HepG2 (cell line): ENCODE measurements at regions not wholly inside any gene's neighbourhood (a gene's known extent, or its start where the extent isn't known, plus 50 kb on each side); places are given as distances from the start of the nearest gene placed in this dataset.

Experiments
- ATAC-seq: fragments of 200-7000 bp; cut with Tn5 transposase; 3 replicates; pipeline ENCODE4 v1.9.1; 2020; ENCODE audit warnings: mild to moderate bottlenecking, moderate library complexity
- BruUV-seq: library from RNA; stranded (reverse); fragments of 400-500 nt; replicated peaks from 2 replicates; lab custom pipeline; 2021; lab: Mats Ljungman, UMichigan
- CTCF ChIA-PET: fragments of 300-600 bp; formaldehyde crosslinking; extraction: SDS; loops from one replicate; lab custom pipeline; 2021; ENCODE audit warnings: low total read pairs, inconsistent platforms, low intra/inter-chr PET ratio; lab: Yijun Ruan, JAX
- POLR2A ChIA-PET: fragments of 350-600 bp; sonication (Branson Sonifier 250); formaldehyde crosslinking; loops from one replicate; lab custom pipeline; 2020; ENCODE audit warnings: antibody characterized with exemption, inconsistent platforms; lab: Yijun Ruan, JAX
- DNase-seq: peaks from one replicate; pipeline ENCODE4 v3.0.0-alpha.2; 2015; ENCODE audit warnings: low spot score
- FAIRE-seq: peaks from 3 replicates; lab custom pipeline; 2011; peaks lifted over from hg19 to GRCh38; lab: Jason Lieb, UNC
- H2AFZ ChIP-seq: one replicate; pipeline ENCODE4 v1.6.1; 2011; ENCODE audit warnings: low read length, inconsistent platforms
- H3K27ac ChIP-seq: fragments of 300-600 bp; 3 replicates; pipeline ENCODE4 v1.8.0; 2011; ENCODE audit warnings: mixed run types, mild to moderate bottlenecking, mixed read lengths, low read length, inconsistent platforms; ENCODE audit not compliant: insufficient read depth; ENCODE audit errors: extremely low read length
- H3K27me3 ChIP-seq, 2 experiments: fragments of 200-600 bp in 1 of 2; 2 replicates in 1 of 2; 3 replicates in 1 of 2; pipeline versions ENCODE4 v1.6.0 to v1.8.0; 2011; ENCODE audit warnings: low read length in 2 of 2, mild to moderate bottlenecking in 2 of 2, moderate library complexity in 2 of 2, inconsistent platforms in 1 of 2; ENCODE audit not compliant: insufficient read depth in 2 of 2, control insufficient read depth in 1 of 2
- H3K36me3 ChIP-seq, 2 experiments: fragments of 200-600 bp in 1 of 2; replicated peaks in 1 of 2; 2 replicates in 1 of 2; 3 replicates in 1 of 2; pipeline versions ENCODE4 v1.5.1 to v1.8.0; 2011; ENCODE audit warnings: low read length in 2 of 2, inconsistent platforms in 1 of 2; ENCODE audit not compliant: insufficient read depth in 2 of 2, control insufficient read depth in 1 of 2
- H3K4me1 ChIP-seq: 2 replicates; pipeline ENCODE4 v1.5.1; 2012; ENCODE audit warnings: low read length, inconsistent platforms; ENCODE audit not compliant: insufficient read depth
- H3K4me2 ChIP-seq: 2 replicates; pipeline ENCODE4 v1.6.0; 2011; ENCODE audit warnings: low read depth, low read length, inconsistent platforms
- H3K4me3 ChIP-seq, 3 experiments: fragments of 200-600 bp in 1 of 3; sonication (generic), shearing (Covaris generic) in 1 of 3; replicated peaks in 1 of 3; 2 replicates each; pipeline ENCODE4 v1.5.1; 2011 to 2016; ENCODE audit warnings: low read length in 3 of 3, inconsistent platforms in 2 of 3, low read depth in 2 of 3, mild to moderate bottlenecking in 2 of 3, control low read depth in 1 of 3, mixed read lengths in 1 of 3; ENCODE audit not compliant: insufficient read depth in 1 of 3
- H3K79me2 ChIP-seq: one replicate; pipeline ENCODE4 v1.6.1; 2011; ENCODE audit warnings: low read length, inconsistent platforms; ENCODE audit not compliant: insufficient read depth
- H3K9ac ChIP-seq: 2 replicates; pipeline ENCODE4 v1.6.0; 2011; ENCODE audit warnings: mild to moderate bottlenecking, low read depth, low read length, inconsistent platforms; ENCODE audit not compliant: insufficient read depth
- H3K9me3 ChIP-seq: 2 replicates; pipeline ENCODE4 v1.5.1; 2012; ENCODE audit warnings: mild to moderate bottlenecking, low read length
- H4K20me1 ChIP-seq: 2 replicates; pipeline ENCODE4 v1.6.0; 2011; ENCODE audit warnings: inconsistent platforms, mild to moderate bottlenecking, low read length, moderate library complexity; ENCODE audit not compliant: insufficient read depth
- ELF3 ChIP-seq: IDR thresholded peaks from 2 replicates; pipeline ENCODE4 v1.6.1; 2016; ENCODE audit warnings: missing genetic modification reagents, missing compliant biosample characterization
- KLF12 ChIP-seq: sonication (generic); formaldehyde crosslinking; IDR thresholded peaks from 2 replicates; pipeline ENCODE4 v1.4.0; 2020; ENCODE audit warnings: missing genetic modification reagents, borderline replicate concordance
- KMT2B ChIP-seq: IDR thresholded peaks from 2 replicates; pipeline ENCODE4 v1.6.1; 2016; ENCODE audit warnings: missing genetic modification reagents, missing compliant biosample characterization
- MYC ChIP-seq: sonication (generic); formaldehyde crosslinking; IDR thresholded peaks from 2 replicates; pipeline ENCODE4 v1.9.0; 2021; ENCODE audit warnings: missing genetic modification reagents, borderline replicate concordance
- NFE2L2 ChIP-seq: fragments of 150-350 bp; IDR thresholded peaks from 2 replicates; pipeline ENCODE4 v1.6.1; 2014; ENCODE audit warnings: low read length
- PHF21A ChIP-seq: sonication (generic); formaldehyde crosslinking; IDR thresholded peaks from 2 replicates; pipeline ENCODE4 v1.5.0; 2020; ENCODE audit warnings: mild to moderate bottlenecking, missing genetic modification reagents
- RXRA ChIP-seq: sonication (generic); formaldehyde crosslinking; IDR thresholded peaks from 2 replicates; pipeline ENCODE4 v1.5.1; 2020; ENCODE audit warnings: missing genetic modification reagents
- SMAD3 ChIP-seq: sonication (generic); formaldehyde crosslinking; IDR thresholded peaks from 2 replicates; pipeline ENCODE4 v1.4.0; 2020; ENCODE audit warnings: missing genetic modification reagents
- STAT5B ChIP-seq: sonication (generic); formaldehyde crosslinking; IDR thresholded peaks from 2 replicates; pipeline ENCODE4 v1.4.0; 2020; ENCODE audit warnings: missing genetic modification reagents
- ZBTB1 ChIP-seq: sonication (generic); formaldehyde crosslinking; IDR thresholded peaks from 2 replicates; pipeline ENCODE4 v1.4.0; 2020; ENCODE audit warnings: missing genetic modification reagents, borderline replicate concordance
- ZNF180 ChIP-seq: sonication (generic); formaldehyde crosslinking; IDR thresholded peaks from 2 replicates; pipeline ENCODE4 v1.4.0; 2020; ENCODE audit warnings: low read depth, missing genetic modification reagents, borderline replicate concordance
- ZNF260 ChIP-seq: sonication (generic); formaldehyde crosslinking; IDR thresholded peaks from 2 replicates; pipeline ENCODE4 v1.4.0; 2020; ENCODE audit warnings: missing genetic modification reagents, low read depth, mild to moderate bottlenecking, borderline replicate concordance
- ZNF547 ChIP-seq: sonication (generic); formaldehyde crosslinking; IDR thresholded peaks from 2 replicates; pipeline ENCODE4 v1.5.1; 2020; ENCODE audit warnings: mild to moderate bottlenecking, missing genetic modification reagents
- ZNF577 ChIP-seq: sonication (generic); formaldehyde crosslinking; IDR thresholded peaks from 2 replicates; pipeline ENCODE4 v1.4.0; 2020; ENCODE audit warnings: mild to moderate bottlenecking, low read depth, missing genetic modification reagents, borderline replicate concordance
- ZNF678 ChIP-seq: sonication (generic); formaldehyde crosslinking; IDR thresholded peaks from 2 replicates; pipeline ENCODE4 v1.4.0; 2020; ENCODE audit warnings: mild to moderate bottlenecking, missing genetic modification reagents
- ZNF850 ChIP-seq: sonication (generic); formaldehyde crosslinking; conservative IDR thresholded peaks from 2 replicates; pipeline ENCODE4 v1.9.0; 2021; ENCODE audit warnings: mild to moderate bottlenecking, missing genetic modification reagents
- in situ Hi-C: cut with HindIII; loops from 2 replicates; pipeline ENCODE4 v1.10.0; 2017; ENCODE audit warnings: low pct_unique_long_range_greater_than_20kb; ENCODE audit not compliant: extremely low pct_ligation_motif_present
- intact Hi-C: fragments of 100-400 bp; cut with micrococcal nuclease; formaldehyde crosslinking; loops from one replicate; pipeline ENCODE4 v1.10.0; 2022; ENCODE audit not compliant: unreplicated experiment
- TF ChIP-seq, protein P1 (sequence below): IDR thresholded peaks from 2 replicates; pipeline ENCODE4 v1.6.1; 2016
- TF ChIP-seq, protein P2 (sequence below): IDR thresholded peaks from 2 replicates; pipeline ENCODE4 v1.6.1; 2016; ENCODE audit warnings: missing compliant biosample characterization, missing genetic modification reagents, borderline replicate concordance
- TF ChIP-seq, protein P3 (sequence below), 2 experiments: sonication (generic) in 1 of 2; formaldehyde crosslinking in 1 of 2; IDR thresholded peaks; 2 replicates each; pipeline versions ENCODE4 v1.4.0 to v1.6.1; 2016 to 2020; ENCODE audit warnings: borderline replicate concordance in 1 of 2, low read depth in 1 of 2, mild to moderate bottlenecking in 1 of 2, missing genetic modification reagents in 1 of 2

DNA sequence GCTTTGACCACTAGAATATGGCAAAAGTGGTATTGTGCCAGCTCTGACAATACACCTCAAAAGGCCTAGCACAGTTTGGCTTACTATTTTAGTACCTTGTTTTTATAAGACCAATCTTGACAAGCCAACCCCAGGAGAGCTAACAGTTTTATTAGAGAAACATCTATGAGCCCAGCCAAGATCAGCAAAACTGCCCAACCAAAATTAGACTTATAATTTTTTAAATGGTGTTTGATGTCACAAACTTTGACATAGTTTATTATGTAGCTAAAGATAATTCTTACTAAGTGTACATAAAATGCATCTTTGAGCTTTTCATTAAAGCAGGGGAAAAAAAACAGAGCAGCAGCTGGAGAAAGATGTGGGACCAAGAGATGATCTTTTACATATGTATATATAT, 537.5 kb downstream of the ZPLD1 start:
- CTCF ChIA-PET: no interaction called here
- POLR2A ChIA-PET: no interaction called here
- no peaks in the 10 kb centered on the region for H3K79me2 ChIP-seq
- no peaks in the 10 kb centered on the region for H4K20me1 ChIP-seq
- FAIRE-seq (no peak), DNase-seq (no peak), ATAC-seq (no peak)
- BruUV-seq: no TSS peak
- no peak overlapping the region for H2AFZ ChIP-seq
- no peak overlapping the region for H3K4me2 ChIP-seq
- in situ Hi-C loops: no loop called here
- H3K9me3 ChIP-seq: peaks cover 31% of the 10 kb centered on the region
- H3K36me3 ChIP-seq: no peaks in the 10 kb centered on the region
- no peaks in the 10 kb centered on the region for H3K4me1 ChIP-seq
- H3K27ac ChIP-seq: no peak overlapping the region
- no peak overlapping the region for H3K9ac ChIP-seq
- TF ChIP-seq MYC (CRISPR knock-in tag) (no peak), SMAD3 (CRISPR knock-in tag) (no peak), ZNF180 (no peak), NFE2L2 (no peak), ZNF577 (CRISPR knock-in tag) (no peak), ZNF850 (CRISPR knock-in tag) (no peak), ZNF547 (CRISPR knock-in tag) (no peak), KLF12 (CRISPR knock-in tag) (no peak), ZNF260 (CRISPR knock-in tag) (no peak), ELF3 (CRISPR knock-in tag) (no peak), PHF21A (CRISPR knock-in tag) (no peak), ZNF678 (no peak), RXRA (CRISPR knock-in tag) (no peak), KMT2B (no peak), STAT5B (no peak), ZBTB1 (no peak)
- TF ChIP-seq, protein P1, sequence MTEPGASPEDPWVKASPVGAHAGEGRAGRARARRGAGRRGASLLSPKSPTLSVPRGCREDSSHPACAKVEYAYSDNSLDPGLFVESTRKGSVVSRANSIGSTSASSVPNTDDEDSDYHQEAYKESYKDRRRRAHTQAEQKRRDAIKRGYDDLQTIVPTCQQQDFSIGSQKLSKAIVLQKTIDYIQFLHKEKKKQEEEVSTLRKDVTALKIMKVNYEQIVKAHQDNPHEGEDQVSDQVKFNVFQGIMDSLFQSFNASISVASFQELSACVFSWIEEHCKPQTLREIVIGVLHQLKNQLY (CRISPR knock-in tag): no peak
- TF ChIP-seq, protein P2, sequence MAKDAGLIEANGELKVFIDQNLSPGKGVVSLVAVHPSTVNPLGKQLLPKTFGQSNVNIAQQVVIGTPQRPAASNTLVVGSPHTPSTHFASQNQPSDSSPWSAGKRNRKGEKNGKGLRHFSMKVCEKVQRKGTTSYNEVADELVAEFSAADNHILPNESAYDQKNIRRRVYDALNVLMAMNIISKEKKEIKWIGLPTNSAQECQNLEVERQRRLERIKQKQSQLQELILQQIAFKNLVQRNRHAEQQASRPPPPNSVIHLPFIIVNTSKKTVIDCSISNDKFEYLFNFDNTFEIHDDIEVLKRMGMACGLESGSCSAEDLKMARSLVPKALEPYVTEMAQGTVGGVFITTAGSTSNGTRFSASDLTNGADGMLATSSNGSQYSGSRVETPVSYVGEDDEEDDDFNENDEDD: no peak
- TF ChIP-seq, protein P3, sequence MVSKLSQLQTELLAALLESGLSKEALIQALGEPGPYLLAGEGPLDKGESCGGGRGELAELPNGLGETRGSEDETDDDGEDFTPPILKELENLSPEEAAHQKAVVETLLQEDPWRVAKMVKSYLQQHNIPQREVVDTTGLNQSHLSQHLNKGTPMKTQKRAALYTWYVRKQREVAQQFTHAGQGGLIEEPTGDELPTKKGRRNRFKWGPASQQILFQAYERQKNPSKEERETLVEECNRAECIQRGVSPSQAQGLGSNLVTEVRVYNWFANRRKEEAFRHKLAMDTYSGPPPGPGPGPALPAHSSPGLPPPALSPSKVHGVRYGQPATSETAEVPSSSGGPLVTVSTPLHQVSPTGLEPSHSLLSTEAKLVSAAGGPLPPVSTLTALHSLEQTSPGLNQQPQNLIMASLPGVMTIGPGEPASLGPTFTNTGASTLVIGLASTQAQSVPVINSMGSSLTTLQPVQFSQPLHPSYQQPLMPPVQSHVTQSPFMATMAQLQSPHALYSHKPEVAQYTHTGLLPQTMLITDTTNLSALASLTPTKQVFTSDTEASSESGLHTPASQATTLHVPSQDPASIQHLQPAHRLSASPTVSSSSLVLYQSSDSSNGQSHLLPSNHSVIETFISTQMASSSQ (IDR thresholded peaks at IDR 0.05; ENCODE audit: low read depth): no peak
- TF ChIP-seq, protein P3 (CRISPR knock-in tag; IDR thresholded peaks at IDR 0.05; ENCODE audit: borderline replicate concordance): no peak
- H3K27me3 ChIP-seq: no peaks in the 10 kb centered on the region
- no peak overlapping the region for H3K4me3 ChIP-seq
- intact Hi-C loops: no loop called here
